Right cardiac atrium (tissue), 5 donors: ENCODE measurements at regions not wholly inside any gene's neighbourhood (a gene's known extent, or its start where the extent isn't known, plus 50 kb on each side); places are given as distances from the start of the nearest gene placed in this dataset.

Experiments
- ATAC-seq, 2 donors: fragments of 200-7000 bp; cut with Tn5 transposase; one replicate each; pipeline versions ENCODE4 v1.8.0 to v1.9.1; 2020; ENCODE audit warnings: moderate library complexity in 2 of 2, mild to moderate bottlenecking in 1 of 2
- DNase-seq, 3 donors: peaks; one replicate each; pipeline ENCODE4 v3.0.0-alpha.2; 2020
- H3K27ac ChIP-seq: one replicate; pipeline ENCODE4 v1.5.1; 2013; ENCODE audit warnings: mild to moderate bottlenecking, low read length, control low read depth, moderate library complexity
- H3K27me3 ChIP-seq: one replicate; pipeline ENCODE4 v1.6.1; 2013; ENCODE audit not compliant: control insufficient read depth, insufficient read depth
- H3K4me1 ChIP-seq: one replicate; pipeline ENCODE4 v1.6.1; 2013; ENCODE audit warnings: low read length; ENCODE audit not compliant: control insufficient read depth, insufficient read depth
- H3K4me3 ChIP-seq: one replicate; pipeline ENCODE4 v1.5.1; 2013; ENCODE audit warnings: low read length, control low read depth
- H3K9me3 ChIP-seq: one replicate; pipeline ENCODE4 v1.6.1; 2013; ENCODE audit warnings: low read length; ENCODE audit not compliant: control insufficient read depth
- WGBS: extraction: QIAGEN DNeasy Blood & Tissue Kit; methylation state at CpG from one replicate; pipeline ENCODE4 v1.1.7; 2013; 5-methylcytosine and 5-hydroxymethylcytosine counted together
- intact Hi-C, 4 donors: fragments of 100-400 bp; cut with DNase I; formaldehyde crosslinking; loops; one replicate each; pipeline versions ENCODE4 v1.11.0 to v1.14.0; 2022 to 2023
- donor health status: healthy with polysubstance abuse.
- donor health status: DM: no; HTN: yes; CAD: no.
- donor health status: DM: no; HTN: no; CAD: no.
- donor health status: DM: no; HTN: yes; CAD: no; lungs with severe emphysema.
- donor health status: DM: yes; HTN: yes; CAD: no.

- no peak for DNase-seq
- Histone ChIP-seq H3K4me3 (no peak overlapping the region), H3K9me3 (no peaks in the 10 kb centered on the region), H3K27ac (no peak overlapping the region), H3K27me3 (no peaks in the 10 kb centered on the region), H3K4me1 (peaks cover 2% of the 10 kb centered on the region)
- intact Hi-C loops: no loop called here
- no peak for ATAC-seq
- WGBS: 26% methylated on average over 3 of the region's 3 CpGs
Measured at GRCh38 chr6:141667580-141668309, 465.0 kb upstream of the GJE1 start.

- 89% methylated on average over 1 of the region's 1 CpG for WGBS
- intact Hi-C loops: no loop called here
- peaks cover 2% of the 10 kb centered on the region for H3K4me1 ChIP-seq
- H3K27ac ChIP-seq: no peak overlapping the region
- H3K9me3 ChIP-seq: no peaks in the 10 kb centered on the region
- no peaks in the 10 kb centered on the region for H3K27me3 ChIP-seq
- H3K4me3 ChIP-seq: no peak overlapping the region
- DNase-seq: no peak
- no peak for ATAC-seq
Measured at GRCh38 chr6:141666187-141666586, 466.5 kb upstream of the GJE1 start.

GRCh38 chr6:141664744-141665143 lies 468.0 kb upstream of the GJE1 start:
- ATAC-seq: no peak
- no peaks in the 10 kb centered on the region for H3K9me3 ChIP-seq
- no peak for DNase-seq
- H3K4me1 ChIP-seq: peaks cover 2% of the 10 kb centered on the region
- H3K4me3 ChIP-seq: no peak overlapping the region
- H3K27me3 ChIP-seq: no peaks in the 10 kb centered on the region
- WGBS: 69% methylated on average over 2 of the region's 2 CpGs
- H3K27ac ChIP-seq: no peak overlapping the region
- intact Hi-C loops: no loop called here

GRCh38 chr6:141659582-141659981 lies 473.1 kb upstream of the GJE1 start:
- DNase-seq: no peak
- WGBS: 84% methylated on average over 3 of the region's 3 CpGs

GRCh38 chr6:141658696-141659095 lies 474.0 kb upstream of the GJE1 start:
- ATAC-seq (no peak), DNase-seq (no peak)
- Histone ChIP-seq H3K27me3 (no peaks in the 10 kb centered on the region), H3K27ac (no peak overlapping the region), H3K4me3 (no peak overlapping the region), H3K9me3 (no peaks in the 10 kb centered on the region), H3K4me1 (no peaks in the 10 kb centered on the region)
- WGBS: 70% methylated on average over 2 of the region's 2 CpGs
- intact Hi-C loops: no loop called here

More at GRCh38 chr6:141659582-141659981, 473.1 kb upstream of the GJE1 start:
- Histone ChIP-seq H3K27me3 (no peaks in the 10 kb centered on the region), H3K27ac (no peak overlapping the region), H3K4me1 (no peaks in the 10 kb centered on the region), H3K4me3 (no peak overlapping the region), H3K9me3 (no peaks in the 10 kb centered on the region)
- intact Hi-C loops: no loop called here
- no peak for ATAC-seq

- intact Hi-C loops: no loop called here
- H3K27me3 ChIP-seq: no peaks in the 10 kb centered on the region
- no peaks in the 10 kb centered on the region for H3K9me3 ChIP-seq
- ATAC-seq (no peak), DNase-seq (no peak)
- WGBS: 93% methylated on average over 1 of the region's 1 CpG
- H3K4me1 ChIP-seq: no peaks in the 10 kb centered on the region
- H3K4me3 ChIP-seq: no peak overlapping the region
- H3K27ac ChIP-seq: no peak overlapping the region
Measured at GRCh38 chr6:141657812-141658211, 474.9 kb upstream of the GJE1 start.

GRCh38 chr6:141653590-141653989 lies 479.1 kb upstream of the GJE1 start:
- H3K4me1 ChIP-seq: no peaks in the 10 kb centered on the region
- no peak overlapping the region for H3K27ac ChIP-seq
- DNase-seq (peak in 1 of 3 donors; percentile 42), ATAC-seq (no peak)
- no peaks in the 10 kb centered on the region for H3K27me3 ChIP-seq
- H3K4me3 ChIP-seq: no peak overlapping the region
- 78% methylated on average over 1 of the region's 1 CpG for WGBS
- intact Hi-C loops: no loop called here
- no peaks in the 10 kb centered on the region for H3K9me3 ChIP-seq

- ATAC-seq (no peak), DNase-seq (no peak)
- H3K9me3 ChIP-seq: no peaks in the 10 kb centered on the region
- no peak overlapping the region for H3K27ac ChIP-seq
- no peak overlapping the region for H3K4me3 ChIP-seq
- 60% methylated on average over 1 of the region's 1 CpG for WGBS
- no peaks in the 10 kb centered on the region for H3K4me1 ChIP-seq
- no peaks in the 10 kb centered on the region for H3K27me3 ChIP-seq
- intact Hi-C loops: no loop called here
Measured at GRCh38 chr6:141641951-141642350, 490.8 kb upstream of the GJE1 start.

- intact Hi-C loops: no loop called here
- no peak overlapping the region for H3K4me3 ChIP-seq
- H3K27ac ChIP-seq: no peak overlapping the region
- DNase-seq: no peak
- H3K9me3 ChIP-seq: no peaks in the 10 kb centered on the region
- no peak for ATAC-seq
- H3K4me1 ChIP-seq: no peaks in the 10 kb centered on the region
- H3K27me3 ChIP-seq: no peaks in the 10 kb centered on the region
- WGBS: 41% methylated on average over 1 of the region's 1 CpG
Measured at GRCh38 chr6:141641406-141641805, 491.3 kb upstream of the GJE1 start.

GRCh38 chr6:141635621-141636020 lies 497.1 kb upstream of the GJE1 start:
- WGBS: 95% methylated on average over 3 of the region's 3 CpGs

GRCh38 chr6:141634269-141634668 lies 498.5 kb upstream of the GJE1 start:
- Histone ChIP-seq H3K4me1 (no peaks in the 10 kb centered on the region), H3K4me3 (no peak overlapping the region), H3K27ac (no peak overlapping the region), H3K27me3 (no peaks in the 10 kb centered on the region), H3K9me3 (no peaks in the 10 kb centered on the region)
- WGBS: 68% methylated on average over 2 of the region's 2 CpGs
- ATAC-seq (no peak), DNase-seq (no peak)
- intact Hi-C loops: no loop called here

More at GRCh38 chr6:141635621-141636020, 497.1 kb upstream of the GJE1 start:
- Histone ChIP-seq H3K27me3 (no peaks in the 10 kb centered on the region), H3K4me3 (no peak overlapping the region), H3K27ac (no peak overlapping the region), H3K4me1 (no peaks in the 10 kb centered on the region), H3K9me3 (no peaks in the 10 kb centered on the region)
- intact Hi-C loops: no loop called here
- ATAC-seq (no peak), DNase-seq (no peak)

- H3K4me1 ChIP-seq: no peaks in the 10 kb centered on the region
- intact Hi-C loops: no loop called here
- ATAC-seq: no peak
- no peak overlapping the region for H3K27ac ChIP-seq
- H3K4me3 ChIP-seq: no peak overlapping the region
- DNase-seq: no peak
- H3K9me3 ChIP-seq: no peaks in the 10 kb centered on the region
- H3K27me3 ChIP-seq: no peaks in the 10 kb centered on the region
- WGBS: 91% methylated on average over 3 of the region's 3 CpGs
Measured at GRCh38 chr6:141624301-141624700, 508.4 kb upstream of the GJE1 start.
